Prostate gland (tissue), 2 donors: ENCODE measurements at regions not wholly inside any gene's neighbourhood (a gene's known extent, or its start where the extent isn't known, plus 50 kb on each side); places are given as distances from the start of the nearest gene placed in this dataset.

Experiments used
- DNase-seq: peaks from one replicate; pipeline ENCODE4 v3.0.0-alpha.2; 2019; ENCODE audit warnings: low spot score
- H3K27ac ChIP-seq, 2 donors: fragments of 200-600 bp; sonication (generic); 2 replicates each; pipeline ENCODE4 v1.5.1; 2017 to 2019
- H3K27me3 ChIP-seq: fragments of 200-600 bp; sonication (generic); replicated peaks from 2 replicates; pipeline ENCODE4 v1.5.1; 2019; ENCODE audit not compliant: insufficient read depth
- H3K36me3 ChIP-seq, 2 donors: fragments of 200-600 bp; sonication (generic); 1 replicate in 1 of 2; 2 replicates in 1 of 2; pipeline versions ENCODE4 v1.5.1 to v1.8.1; 2017 to 2019
- H3K4me1 ChIP-seq: fragments of 200-600 bp; sonication (generic); replicated peaks from 2 replicates; pipeline ENCODE4 v1.5.1; 2019
- H3K4me3 ChIP-seq, 2 donors: fragments of 200-600 bp; sonication (generic); 2 replicates each; pipeline ENCODE4 v1.5.1; 2017 to 2019
- H3K9me3 ChIP-seq: fragments of 200-600 bp; sonication (generic); 2 replicates; pipeline ENCODE4 v1.5.1; 2017
- CTCF ChIP-seq, 4 experiments: fragments of 200-600 bp in 2 of 4; fragments of 450-650 bp in 2 of 4; sonication (generic) in 2 of 4; IDR thresholded peaks; 1 replicate in 3 of 4; 2 replicates in 1 of 4; pipeline ENCODE4 v1.5.1; 2016 to 2019; ENCODE audit warnings: antibody characterized with exemption in 4 of 4, mild to moderate bottlenecking in 2 of 4, moderate library complexity in 2 of 4
- POLR2A ChIP-seq: fragments of 450-650 bp; IDR thresholded peaks from one replicate; pipeline ENCODE4 v1.6.1; 2016; ENCODE audit warnings: antibody characterized with exemption, mild to moderate bottlenecking
- POLR2AphosphoS5 ChIP-seq: sonication (generic); formaldehyde crosslinking; IDR thresholded peaks from one replicate; pipeline ENCODE4 v1.6.1; 2017; ENCODE audit warnings: antibody characterized with exemption
- WGBS: methylation state at CpG from one replicate; pipeline ENCODE4 v1.1.5; 2018; 5-methylcytosine and 5-hydroxymethylcytosine counted together
- intact Hi-C: fragments of 100-400 bp; cut with DNase I; formaldehyde crosslinking; loops from one replicate; pipeline ENCODE4 v1.14.2; 2022

GRCh38 chr11:114909866-114910265 is 231.5 kb downstream of the NXPE2 start:
- Histone ChIP-seq H3K9me3 (no peaks in the 10 kb centered on the region), H3K27me3 (no peaks in the 10 kb centered on the region), H3K4me3 (no peak overlapping the region), H3K36me3 (no peaks in the 10 kb centered on the region), H3K27ac (no peak overlapping the region), H3K4me1 (no peaks in the 10 kb centered on the region)
- no peak for DNase-seq
- TF ChIP-seq POLR2A, result no peak
- TF ChIP-seq POLR2AphosphoS5, result no peak
- TF ChIP-seq CTCF (IDR thresholded peaks at IDR 0.05), result no peak
- 70% methylated on average over 3 of the region's 3 CpGs for WGBS
- intact Hi-C loops, result no loop called here

- H3K27ac ChIP-seq, result no peak overlapping the region
- DNase-seq, result no peak
- no peaks in the 10 kb centered on the region for H3K4me1 ChIP-seq
- no peaks in the 10 kb centered on the region for H3K36me3 ChIP-seq
- no peaks in the 10 kb centered on the region for H3K27me3 ChIP-seq
- intact Hi-C loops, result no loop called here
- H3K9me3 ChIP-seq, result no peaks in the 10 kb centered on the region
- H3K4me3 ChIP-seq, result no peak overlapping the region
- TF ChIP-seq POLR2A (no peak), CTCF (IDR thresholded peaks at IDR 0.05) (no peak), POLR2AphosphoS5 (no peak)
- 91% methylated on average over 4 of the region's 4 CpGs for WGBS
These were observed 234.5 kb downstream of the NXPE2 start for GRCh38 chr11:114912826-114913225.

GRCh38 chr11:114914231-114915005 is 236.1 kb downstream of the NXPE2 start:
- H3K27ac ChIP-seq, result no peak overlapping the region
- WGBS, result 94% methylated on average over 1 of the region's 1 CpG
- intact Hi-C loops, result no loop called here
- no peaks in the 10 kb centered on the region for H3K36me3 ChIP-seq
- H3K27me3 ChIP-seq, result no peaks in the 10 kb centered on the region
- H3K4me3 ChIP-seq, result no peak overlapping the region
- H3K9me3 ChIP-seq, result no peaks in the 10 kb centered on the region
- H3K4me1 ChIP-seq, result no peaks in the 10 kb centered on the region
- TF ChIP-seq POLR2AphosphoS5 (no peak), CTCF (IDR thresholded peaks at IDR 0.05) (no peak), POLR2A (no peak)
- no peak for DNase-seq

GRCh38 chr11:114915871-114916805 is 237.8 kb downstream of the NXPE2 start:
- Histone ChIP-seq H3K27me3 (no peaks in the 10 kb centered on the region), H3K36me3 (no peaks in the 10 kb centered on the region), H3K27ac (no peak overlapping the region), H3K4me3 (no peak overlapping the region), H3K4me1 (no peaks in the 10 kb centered on the region), H3K9me3 (no peaks in the 10 kb centered on the region)
- intact Hi-C loops, result no loop called here
- no peak for TF ChIP-seq POLR2A
- no peak for TF ChIP-seq CTCF (IDR thresholded peaks at IDR 0.05)
- no peak for TF ChIP-seq POLR2AphosphoS5
- no peak for DNase-seq
- 54% methylated on average over 13 of the region's 13 CpGs for WGBS
